IMR-90 (cell line): ENCODE measurements at regions not wholly inside any gene's neighbourhood (a gene's known extent, or its start where the extent isn't known, plus 50 kb on each side); places are given as distances from the start of the nearest gene placed in this dataset.

ENCODE experiments used
- ATAC-seq: fragments of 200-7000 bp; cut with Tn5 transposase; 2 replicates; pipeline ENCODE4 v1.9.1; 2020; ENCODE audit warnings: low read depth, mild to moderate bottlenecking, moderate library complexity
- BruUV-seq: library from RNA; stranded (reverse); fragments of 400-500 nt; replicated peaks from 2 replicates; lab custom pipeline; 2021; lab: Mats Ljungman, UMichigan
- CTCF ChIA-PET: fragments of 300-600 bp; formaldehyde crosslinking; extraction: SDS; loops from one replicate; lab custom pipeline; 2021; ENCODE audit warnings: antibody characterized with exemption; lab: Yijun Ruan, JAX
- POLR2A ChIA-PET: fragments of 300-600 bp; sonication (Branson Sonifier 250); formaldehyde crosslinking; loops from one replicate; lab custom pipeline; 2022; ENCODE audit warnings: antibody characterized with exemption; ENCODE audit not compliant: unreplicated experiment; lab: Charles Lee
- DNase-seq: peaks from one replicate; pipeline ENCODE4 v3.0.0; 2013
- H2AFZ ChIP-seq: replicated peaks from 2 replicates; pipeline ENCODE3; 2013; ENCODE audit warnings: low read length, mild to moderate bottlenecking; ENCODE audit not compliant: poor library complexity
- H2AK5ac ChIP-seq: 2 replicates; pipeline ENCODE4 v1.6.1; 2013; ENCODE audit warnings: low read depth, low read length, inconsistent platforms
- H2AK9ac ChIP-seq: replicated peaks from 2 replicates; pipeline ENCODE3; 2013; ENCODE audit warnings: mild to moderate bottlenecking, low read depth, low read length, moderate library complexity; ENCODE audit not compliant: poor library complexity
- H2BK120ac ChIP-seq: 2 replicates; pipeline ENCODE4 v1.6.1; 2013; ENCODE audit warnings: low read depth, low read length, inconsistent platforms
- H2BK15ac ChIP-seq: 3 replicates; pipeline ENCODE4 v1.6.1; 2013; ENCODE audit warnings: low read depth, low read length, inconsistent platforms
- H2BK20ac ChIP-seq: 2 replicates; pipeline ENCODE4 v1.6.1; 2013; ENCODE audit warnings: low read depth, mild to moderate bottlenecking, inconsistent platforms, low read length, moderate library complexity
- H2BK5ac ChIP-seq: 2 replicates; pipeline ENCODE4 v1.6.1; 2013; ENCODE audit warnings: mild to moderate bottlenecking, low read depth, low read length, inconsistent platforms; ENCODE audit not compliant: poor library complexity, severe bottlenecking
- H3K14ac ChIP-seq: replicated peaks from 2 replicates; pipeline ENCODE4 v1.6.1; 2013; ENCODE audit warnings: low read depth, low read length, inconsistent platforms
- H3K18ac ChIP-seq: 2 replicates; pipeline ENCODE4 v1.6.1; 2013; ENCODE audit warnings: low read depth, low read length, control low read depth
- H3K23ac ChIP-seq: 2 replicates; pipeline ENCODE4 v1.6.1; 2013; ENCODE audit warnings: low read depth, low read length, inconsistent platforms
- H3K27ac ChIP-seq: 2 replicates; pipeline ENCODE4 v1.5.1; 2013; ENCODE audit warnings: mild to moderate bottlenecking, control low read depth, low read length; ENCODE audit not compliant: insufficient read depth
- H3K27me3 ChIP-seq: 2 replicates; pipeline ENCODE4 v1.6.1; 2013; ENCODE audit warnings: low read length; ENCODE audit not compliant: control insufficient read depth, insufficient read depth
- H3K36me3 ChIP-seq: 2 replicates; pipeline ENCODE4 v1.6.1; 2013; ENCODE audit warnings: low read length, mixed read lengths; ENCODE audit not compliant: control insufficient read depth, insufficient read depth
- H3K4ac ChIP-seq: 2 replicates; pipeline ENCODE4 v1.6.1; 2013; ENCODE audit warnings: low read depth, low read length, inconsistent platforms
- H3K4me1 ChIP-seq: 2 replicates; pipeline ENCODE4 v1.6.1; 2013; ENCODE audit warnings: low read length, mixed read lengths; ENCODE audit not compliant: control insufficient read depth, insufficient read depth
- H3K4me2 ChIP-seq: 2 replicates; pipeline ENCODE4 v1.6.1; 2013; ENCODE audit warnings: low read depth, mild to moderate bottlenecking, control low read depth, low read length, moderate library complexity
- H3K4me3 ChIP-seq: 2 replicates; pipeline ENCODE4 v1.5.1; 2013; ENCODE audit warnings: low read depth, mild to moderate bottlenecking, control low read depth, low read length, moderate library complexity; ENCODE audit not compliant: insufficient read depth
- H3K56ac ChIP-seq: 2 replicates; pipeline ENCODE4 v1.6.1; 2013; ENCODE audit warnings: low read length, inconsistent platforms; ENCODE audit not compliant: insufficient read depth; ENCODE audit errors: extremely low read depth
- H3K79me1 ChIP-seq, 2 experiments: 2 replicates each; pipeline ENCODE4 v1.6.1; 2013; ENCODE audit warnings: low read length in 2 of 2, inconsistent platforms in 1 of 2, low read depth in 1 of 2
- H3K9ac ChIP-seq: 2 replicates; pipeline ENCODE4 v1.6.1; 2013; ENCODE audit warnings: low read depth, low read length, control low read depth
- H3K9me1 ChIP-seq: 2 replicates; pipeline ENCODE4 v1.6.1; 2013; ENCODE audit warnings: low read length, inconsistent platforms; ENCODE audit not compliant: insufficient read depth
- H3K9me3 ChIP-seq: 2 replicates; pipeline ENCODE4 v1.6.1; 2013; ENCODE audit warnings: low read length; ENCODE audit not compliant: control insufficient read depth, insufficient read depth
- H4K20me1 ChIP-seq: 2 replicates; pipeline ENCODE4 v1.6.1; 2013; ENCODE audit warnings: low read length, inconsistent platforms; ENCODE audit not compliant: insufficient read depth
- H4K5ac ChIP-seq: 2 replicates; pipeline ENCODE4 v1.6.1; 2013; ENCODE audit warnings: mild to moderate bottlenecking, low read depth, low read length, control low read depth
- H4K8ac ChIP-seq, 2 experiments: 2 replicates each; pipeline ENCODE4 v1.6.1; 2013; ENCODE audit warnings: low read depth in 2 of 2, low read length in 2 of 2, control low read depth in 1 of 2, inconsistent platforms in 1 of 2
- H4K91ac ChIP-seq: 2 replicates; pipeline ENCODE4 v1.6.1; 2013; ENCODE audit warnings: low read depth, low read length, inconsistent platforms; ENCODE audit not compliant: insufficient read depth
- CEBPB ChIP-seq: IDR thresholded peaks from 2 replicates; pipeline ENCODE4 v1.6.1; 2012; ENCODE audit warnings: low read depth, low read length, improper control_type of control experiment
- MAFK ChIP-seq: IDR thresholded peaks from 2 replicates; pipeline ENCODE4 v1.6.1; 2012; ENCODE audit warnings: low read depth, low read length, improper control_type of control experiment
- MAZ ChIP-seq: IDR thresholded peaks from 2 replicates; pipeline ENCODE4 v1.6.1; 2012; ENCODE audit warnings: low read depth, mild to moderate bottlenecking, low read length, improper control_type of control experiment, moderate library complexity, borderline replicate concordance
- MXI1 ChIP-seq: IDR thresholded peaks from 2 replicates; pipeline ENCODE4 v1.6.1; 2012; ENCODE audit warnings: low read depth, mild to moderate bottlenecking, low read length, moderate library complexity, borderline replicate concordance
- RCOR1 ChIP-seq: IDR thresholded peaks from 2 replicates; pipeline ENCODE4 v1.6.1; 2012; ENCODE audit warnings: mild to moderate bottlenecking, low read length, improper control_type of control experiment; ENCODE audit not compliant: insufficient replicate concordance
- SMC3 ChIP-seq: fragments of 150-350 bp; IDR thresholded peaks from 2 replicates; pipeline ENCODE4 v1.6.1; 2016; ENCODE audit warnings: low read depth, mild to moderate bottlenecking, antibody characterized with exemption, low read length, moderate library complexity
- WGBS, 2 experiments: methylation state at CpG; one replicate each; pipeline versions ENCODE4 v1.1.5 to v1.1.7; 2013; ENCODE audit warnings: missing lambda C conversion rate in 2 of 2; ENCODE audit not compliant: insufficient read length in 1 of 2; ENCODE audit errors: extremely low coverage in 2 of 2; 5-methylcytosine and 5-hydroxymethylcytosine counted together
- dilution Hi-C: fragments of 300-500 bp; cut with HindIII; formaldehyde crosslinking; loops from one replicate; pipeline ENCODE4 v1.14.3; 2018; ENCODE audit warnings: low sequenced_read_pairs; ENCODE audit not compliant: unreplicated experiment
- in situ Hi-C: fragments of 300-500 bp; cut with MboI; formaldehyde crosslinking; loops from 3 replicates; pipeline ENCODE4 v1.14.3; 2019; ENCODE audit warnings: low sequenced_read_pairs, inconsistent platforms, mixed read lengths
- intact Hi-C: fragments of 100-400 bp; cut with micrococcal nuclease; formaldehyde crosslinking; loops from 2 replicates; pipeline ENCODE4 v1.10.0; 2022

- Histone ChIP-seq H4K20me1 (no peaks in the 10 kb centered on the region), H3K27me3 (no peaks in the 10 kb centered on the region), H2AK9ac (no peak overlapping the region), H4K5ac (no peak overlapping the region), H3K18ac (no peak overlapping the region), H3K4me1 (no peaks in the 10 kb centered on the region), H2BK120ac (no peak overlapping the region), H2AFZ (no peak overlapping the region), H3K4me3 (no peak overlapping the region), H4K91ac (no peak overlapping the region), H3K4me2 (no peak overlapping the region), H2BK15ac (no peak overlapping the region), H2BK20ac (no peak overlapping the region), H3K23ac (no peak overlapping the region), H3K56ac (no peak overlapping the region), H3K36me3 (no peaks in the 10 kb centered on the region), H3K9ac (no peak overlapping the region), H4K8ac (no peak overlapping the region), H3K9me3 (peaks cover 5% of the 10 kb centered on the region; the same call in 1 of the 2 replicates), H2AK5ac (no peak overlapping the region), H3K4ac (no peak overlapping the region), H2BK5ac (no peak overlapping the region), H3K79me1 (no peaks in the 10 kb centered on the region), H3K9me1 (no peaks in the 10 kb centered on the region), H3K14ac (no peak overlapping the region), H3K27ac (no peak overlapping the region)
- in situ Hi-C loops: no loop called here
- ChIA-PET POLR2A (no interaction called here), CTCF (no interaction called here)
- dilution Hi-C loops: no loop called here
- BruUV-seq: no TSS peak
- intact Hi-C loops: no loop called here
- no CpG with 5 or more reads among the region's 3 CpGs for WGBS, 2 experiments
- TF ChIP-seq MAFK (no peak), MXI1 (no peak), SMC3 (no peak), RCOR1 (no peak), CEBPB (no peak), MAZ (no peak)
- ATAC-seq (no peak), DNase-seq (no peak)
Observed at GRCh38 chr14:88095791-88096190, 90.9 kb downstream of the GPR65 start.
